Pancreas (tissue), 10 donors: ENCODE measurements at regions not wholly inside any gene's neighbourhood (a gene's known extent, or its start where the extent isn't known, plus 50 kb on each side); places are given as distances from the start of the nearest gene placed in this dataset.

Experiments used
- ATAC-seq, 4 donors: fragments of 200-7000 bp; cut with Tn5 transposase; one replicate each; pipeline versions ENCODE4 v1.8.0 to v1.9.1; 2020; ENCODE audit warnings: mild to moderate bottlenecking in 4 of 4, moderate library complexity in 4 of 4
- DNase-seq, 6 donors: peaks; one replicate each; pipeline ENCODE4 v3.0.0-alpha.2; 2020
- FAIRE-seq: peaks from 2 replicates; lab custom pipeline; 2012; peaks lifted over from hg19 to GRCh38; lab: Jason Lieb, UNC
- H3K27ac ChIP-seq, 4 donors: fragments of 200-600 bp; sonication (generic); 1 replicate in 3 of 4; 2 replicates in 1 of 4; pipeline versions ENCODE4 v1.5.0 to v1.8.0; 2020
- H3K27me3 ChIP-seq, 4 donors: fragments of 200-600 bp; one replicate each; pipeline ENCODE4 v1.8.0; 2021
- H3K36me3 ChIP-seq, 3 donors: fragments of 200-600 bp; sonication (generic) in 1 of 3; one replicate each; pipeline versions ENCODE4 v1.5.0 to v1.8.0; 2020 to 2021
- H3K4me1 ChIP-seq, 3 donors: fragments of 200-600 bp; one replicate each; pipeline ENCODE4 v1.8.0; 2021
- H3K4me3 ChIP-seq, 4 donors: fragments of 200-600 bp; sonication (generic) in 2 of 4; one replicate each; pipeline versions ENCODE4 v1.5.0 to v1.8.0; 2020 to 2021
- H3K9me3 ChIP-seq, 4 donors: fragments of 200-600 bp; one replicate each; pipeline ENCODE4 v1.8.0; 2021
- CTCF ChIP-seq, 4 donors: fragments of 200-600 bp; sonication (generic) in 3 of 4; IDR thresholded peaks; one replicate each; pipeline versions ENCODE4 v1.5.0 to v1.8.0; 2021; ENCODE audit warnings: antibody characterized with exemption in 4 of 4
- WGBS, 2 donors: extraction: QIAGEN DNeasy Blood & Tissue Kit; methylation state at CpG; one replicate each; pipeline ENCODE4 v1.1.7; 2013; 5-methylcytosine and 5-hydroxymethylcytosine counted together
- intact Hi-C, 3 donors: fragments of 100-400 bp; cut with DNase I; formaldehyde crosslinking; loops; one replicate each; pipeline versions ENCODE4 v1.11.1 to v1.14.2; 2022
- donor health status: healthy with polysubstance abuse.
- donor health status: DM: no; HTN: no; CAD: no; lungs with moderate emphysema.
- donor health status: DM: no; HTN: no; CAD: no.
- donor health status: control.
- donor health status: control.
- donor health status: Bipolar disorder and iron deficiency.
- donor health status: DM: yes; HTN: yes; CAD: no.
- donor health status: DM: no; HTN: no; CAD: no.
- donor health status: DM: no; HTN: no; CAD: no.
- donor health status: DM: yes; HTN: yes; CAD: no.

- TF ChIP-seq CTCF (IDR thresholded peaks at IDR 0.05), result no peak
- DNase-seq (no peak), FAIRE-seq (no peak), ATAC-seq (no peak)
- no peak overlapping the region for H3K4me3 ChIP-seq
- H3K9me3 ChIP-seq, result no peaks in the 10 kb centered on the region
- intact Hi-C loops, result no loop called here
- no peak overlapping the region for H3K27ac ChIP-seq
- no peaks in the 10 kb centered on the region for H3K36me3 ChIP-seq
- WGBS, 2 donors, result 72 to 81% methylated on average over 3 of the region's 3 CpGs
- H3K27me3 ChIP-seq, result no peaks in the 10 kb centered on the region
- no peaks in the 10 kb centered on the region for H3K4me1 ChIP-seq
Measured at GRCh38 chr17:73980517-73980916, 223.0 kb upstream of the RPL38 start.

- WGBS, 2 donors, result 52 to 67% methylated on average over 8 of the region's 8 CpGs
- no peak for ATAC-seq
- Histone ChIP-seq H3K4me1 (no peaks in the 10 kb centered on the region), H3K36me3 (no peaks in the 10 kb centered on the region), H3K4me3 (no peak overlapping the region), H3K9me3 (no peaks in the 10 kb centered on the region), H3K27me3 (no peaks in the 10 kb centered on the region), H3K27ac (no peak overlapping the region)
- no peak for FAIRE-seq
- DNase-seq, result no peak
- intact Hi-C loops, result no loop called here
- TF ChIP-seq CTCF (IDR thresholded peaks at IDR 0.05), result no peak
Measured at GRCh38 chr17:73982871-73983270, 220.6 kb upstream of the RPL38 start.

GRCh38 chr17:73983621-73984400 is 219.7 kb upstream of the RPL38 start:
- Histone ChIP-seq H3K4me1 (no peaks in the 10 kb centered on the region), H3K27me3 (no peaks in the 10 kb centered on the region), H3K27ac (no peak overlapping the region), H3K36me3 (no peaks in the 10 kb centered on the region), H3K4me3 (no peak overlapping the region), H3K9me3 (no peaks in the 10 kb centered on the region)
- 72 to 83% methylated on average over 16 of the region's 16 CpGs for WGBS, 2 donors
- no peak for TF ChIP-seq CTCF (IDR thresholded peaks at IDR 0.05)
- intact Hi-C loops, result no loop called here
- no peak for FAIRE-seq
- no peak for DNase-seq
- ATAC-seq, result peak in 1 of 4 donors; percentile 43

- no peak for TF ChIP-seq CTCF (IDR thresholded peaks at IDR 0.05)
- Histone ChIP-seq H3K9me3 (no peaks in the 10 kb centered on the region), H3K27ac (no peak overlapping the region), H3K4me3 (no peak overlapping the region), H3K4me1 (no peaks in the 10 kb centered on the region), H3K36me3 (no peaks in the 10 kb centered on the region), H3K27me3 (no peaks in the 10 kb centered on the region)
- FAIRE-seq (no peak), DNase-seq (no peak), ATAC-seq (no peak)
- WGBS, 2 donors, result 46 to 57% methylated on average over 5 of the region's 5 CpGs
- intact Hi-C loops, result no loop called here
Measured at GRCh38 chr17:73984941-73985340, 218.5 kb upstream of the RPL38 start.

- FAIRE-seq, result no peak
- H3K27me3 ChIP-seq, result no peaks in the 10 kb centered on the region
- WGBS, 2 donors, result 73 to 84% methylated on average over 11 of the region's 11 CpGs
Measured at GRCh38 chr17:73985466-73986015, 217.9 kb upstream of the RPL38 start.

More at GRCh38 chr17:73985466-73986015, 217.9 kb upstream of the RPL38 start:
- no peak overlapping the region for H3K27ac ChIP-seq
- intact Hi-C loops, result no loop called here
- H3K9me3 ChIP-seq, result no peaks in the 10 kb centered on the region
- no peak for TF ChIP-seq CTCF (IDR thresholded peaks at IDR 0.05)
- DNase-seq, result no peak
- ATAC-seq, result no peak
- H3K4me1 ChIP-seq, result no peaks in the 10 kb centered on the region
- no peak overlapping the region for H3K4me3 ChIP-seq
- no peaks in the 10 kb centered on the region for H3K36me3 ChIP-seq
